GM12872 (cell line): ENCODE measurements at regions not wholly inside any gene's neighbourhood (a gene's known extent, or its start where the extent isn't known, plus 50 kb on each side); places are given as distances from the start of the nearest gene placed in this dataset.

Source experiments
- CTCF ChIP-seq: IDR thresholded peaks from 3 replicates; pipeline ENCODE4 v1.5.1; 2011; ENCODE audit warnings: low read depth, mild to moderate bottlenecking, low read length, moderate library complexity; ENCODE audit not compliant: insufficient read depth

DNA sequence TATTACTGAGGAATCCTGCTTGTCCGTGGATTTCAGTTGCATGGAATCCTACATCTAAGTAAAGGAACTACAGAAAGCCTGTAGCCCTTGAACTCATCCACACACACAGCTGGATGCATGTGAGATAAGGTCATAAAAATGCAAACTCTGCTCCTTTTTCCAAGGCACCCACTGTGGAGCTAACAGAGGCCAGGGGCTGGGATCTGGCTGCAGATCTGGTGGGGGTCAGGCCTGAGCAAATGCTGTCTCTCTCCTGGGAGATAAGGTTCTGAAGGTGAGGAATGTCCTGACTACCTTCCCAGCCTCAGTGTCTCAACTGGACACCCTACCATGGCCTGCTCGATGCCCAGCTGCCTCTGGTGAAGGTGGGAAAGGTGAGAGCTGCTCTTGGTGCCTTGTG is 321.5 kb downstream of the LRFN2 start:
- TF ChIP-seq CTCF: no peak

DNA sequence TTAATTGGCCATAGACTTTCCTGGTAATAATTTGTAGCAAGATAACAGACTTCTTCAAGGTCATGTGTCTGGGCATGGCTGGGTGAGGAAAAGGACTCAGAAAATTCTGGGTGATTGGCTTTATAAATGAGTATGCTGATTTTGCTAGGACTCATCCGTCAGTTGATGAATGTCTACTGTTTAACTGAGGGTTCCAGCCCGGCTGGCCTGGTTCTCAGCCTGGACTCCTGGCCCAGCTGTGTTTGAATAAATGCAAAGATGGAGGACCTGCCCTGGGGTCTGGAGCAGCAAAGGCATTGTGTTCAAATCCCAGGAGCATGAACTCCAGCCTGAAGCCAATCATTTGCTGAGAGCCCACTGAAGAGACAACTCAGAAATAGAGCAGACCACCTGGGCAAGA is 323.2 kb downstream of the LRFN2 start:
- no peak for TF ChIP-seq CTCF

DNA sequence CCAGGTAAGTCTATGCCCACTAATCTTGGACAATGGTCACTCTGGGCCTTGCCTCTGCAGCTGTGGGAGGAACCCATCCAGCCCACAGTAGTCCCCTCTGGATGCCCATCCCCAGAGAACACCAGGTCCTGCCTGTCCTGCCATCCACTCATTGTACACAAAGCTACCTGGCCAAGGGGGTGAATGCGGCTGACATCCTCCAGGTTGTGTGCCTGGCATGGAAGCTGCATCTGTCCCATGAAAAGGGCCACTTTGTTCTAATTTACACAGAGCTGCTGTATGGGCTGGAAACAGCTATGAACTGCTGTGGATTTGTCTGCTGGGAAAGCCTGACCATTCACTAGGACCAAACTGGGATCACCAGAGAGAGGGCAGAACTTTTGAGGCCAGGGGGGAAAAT is 324.8 kb downstream of the LRFN2 start:
- TF ChIP-seq CTCF: no peak

DNA sequence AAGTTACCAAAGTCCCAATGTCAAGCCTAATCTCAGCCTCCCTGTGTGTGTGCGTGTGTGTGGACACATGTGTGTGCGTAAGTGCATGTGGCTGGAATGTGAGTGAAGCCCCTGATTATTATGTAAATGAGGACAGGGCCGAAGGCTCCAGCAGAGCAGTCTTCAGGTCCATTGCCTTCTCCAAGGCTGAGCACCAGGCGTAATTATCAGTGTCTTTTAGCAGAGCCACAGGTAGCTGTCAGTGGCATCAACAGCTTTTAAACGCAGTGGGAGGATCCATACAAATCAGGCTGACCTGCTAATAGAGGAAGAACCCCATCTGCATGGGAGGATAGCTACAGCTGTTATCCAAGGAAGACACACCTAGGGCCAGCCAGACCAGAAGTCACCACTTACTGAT is 324.3 kb upstream of the MOCS1 start:
- TF ChIP-seq CTCF: no peak

GRCh38 chr6:40256831-40257230 is 322.6 kb upstream of the MOCS1 start:
- no peak for TF ChIP-seq CTCF

- no peak for TF ChIP-seq CTCF
Measured at GRCh38 chr6:40256224-40256623, 322.0 kb upstream of the MOCS1 start.

GRCh38 chr6:40253420-40253819 is 319.2 kb upstream of the MOCS1 start:
- no peak for TF ChIP-seq CTCF
